Glomerular endothelial cell (primary cell): ENCODE measurements at regions not wholly inside any gene's neighbourhood (a gene's known extent, or its start where the extent isn't known, plus 50 kb on each side); places are given as distances from the start of the nearest gene placed in this dataset.

Source experiments
- DNase-seq: peaks from one replicate; pipeline ENCODE4 v3.0.0-alpha.2; 2011; ENCODE audit warnings: low read depth, low spot score; ENCODE audit errors: extremely low read depth

DNA sequence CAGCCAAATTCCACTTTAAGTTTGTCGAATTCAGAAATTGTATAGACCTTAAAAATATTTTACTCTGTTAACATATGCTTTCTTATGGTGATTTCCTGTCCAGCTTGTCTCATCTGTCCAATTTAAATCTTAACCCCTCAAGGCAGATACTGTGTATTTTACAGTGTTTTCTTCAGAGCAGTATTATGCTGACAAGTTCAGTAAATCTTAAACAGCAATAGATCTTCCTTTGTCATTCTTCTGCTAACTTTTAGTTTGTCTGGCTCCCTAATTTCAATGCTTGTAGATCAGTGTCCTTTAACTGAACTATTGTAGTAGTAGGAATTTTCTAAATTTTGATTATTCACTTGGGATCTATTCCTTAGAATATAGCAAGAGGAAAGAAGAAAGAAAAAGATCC, 52.8 kb upstream of the MEIS1 start:
- DNase-seq: no peak

DNA sequence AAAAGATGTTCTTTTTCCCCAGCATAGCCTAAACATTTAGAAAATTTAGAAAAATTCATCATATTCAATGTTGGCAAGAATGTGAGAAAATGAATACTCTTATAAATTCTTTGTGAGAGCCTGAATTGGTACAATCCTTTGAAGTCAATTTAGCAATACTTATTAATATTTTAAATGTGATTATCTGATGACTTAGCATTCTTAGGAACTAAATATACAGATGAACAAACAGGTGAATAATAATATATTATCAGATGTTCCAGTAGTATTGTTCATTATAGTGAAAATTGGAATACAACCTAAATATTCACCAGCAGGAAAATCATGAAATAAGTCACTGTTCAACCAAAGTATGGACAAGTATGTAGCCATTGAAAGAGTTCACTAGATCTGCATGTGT, 55.5 kb upstream of the MEIS1 start:
- DNase-seq: no peak

DNA sequence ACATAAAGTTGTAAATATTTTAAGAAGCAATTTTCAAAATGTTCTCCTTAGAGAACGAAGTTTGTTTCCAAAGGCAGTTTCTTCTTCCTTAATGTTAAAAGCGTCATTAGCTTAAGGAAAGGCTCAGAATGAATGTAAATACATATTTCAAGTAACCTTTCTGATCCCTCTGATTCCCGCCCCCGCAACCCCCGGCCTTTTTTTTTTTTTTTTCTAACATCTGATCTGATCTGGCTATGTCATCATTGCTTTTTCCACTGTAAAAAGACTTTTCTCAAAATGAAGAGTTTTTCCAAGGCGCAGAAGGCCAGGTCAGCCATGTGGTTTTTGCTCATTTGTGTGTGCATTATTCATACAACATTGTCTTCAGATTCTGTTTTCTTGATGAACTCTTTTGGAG, 57.1 kb upstream of the MEIS1 start:
- no peak for DNase-seq

DNA sequence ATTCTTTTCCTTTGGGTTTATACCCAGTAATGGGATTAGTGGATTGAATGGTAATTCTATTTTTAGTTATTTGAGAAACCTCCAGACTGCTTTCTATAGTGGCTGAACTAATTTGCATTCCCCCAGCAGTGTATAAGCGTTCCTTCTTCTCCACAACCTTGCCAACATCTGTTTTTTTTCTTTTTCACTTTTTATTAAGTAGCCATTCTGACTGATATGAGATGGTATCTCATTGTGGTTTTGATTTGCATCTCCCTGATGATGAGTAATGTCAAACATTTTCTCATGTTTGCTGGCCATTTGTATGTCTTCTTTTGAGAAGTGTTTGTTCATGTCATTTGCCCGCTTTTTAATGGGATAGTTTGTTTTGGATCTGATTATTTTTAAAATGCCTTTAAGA, 64.1 kb upstream of the MEIS1 start:
- no peak for DNase-seq

DNA sequence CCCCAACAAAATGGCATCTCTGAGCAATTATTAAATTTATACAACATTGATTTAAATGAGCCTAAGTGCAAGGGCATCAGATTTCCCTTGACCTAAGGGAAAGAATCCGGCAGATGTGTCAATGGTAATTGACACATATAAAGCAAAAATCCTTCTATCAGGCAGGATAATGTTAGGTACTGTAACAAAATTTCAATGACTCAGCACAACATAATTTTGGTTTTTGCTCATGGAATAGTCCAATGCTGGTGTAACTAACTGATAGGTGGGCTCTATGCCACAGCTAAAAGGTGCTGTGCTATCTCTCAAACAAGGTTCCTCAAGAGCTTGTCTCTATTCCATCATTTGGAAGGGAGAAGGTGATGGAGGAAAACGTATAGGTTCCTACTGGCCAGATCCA, 68.3 kb upstream of the MEIS1 start:
- no peak for DNase-seq

DNA sequence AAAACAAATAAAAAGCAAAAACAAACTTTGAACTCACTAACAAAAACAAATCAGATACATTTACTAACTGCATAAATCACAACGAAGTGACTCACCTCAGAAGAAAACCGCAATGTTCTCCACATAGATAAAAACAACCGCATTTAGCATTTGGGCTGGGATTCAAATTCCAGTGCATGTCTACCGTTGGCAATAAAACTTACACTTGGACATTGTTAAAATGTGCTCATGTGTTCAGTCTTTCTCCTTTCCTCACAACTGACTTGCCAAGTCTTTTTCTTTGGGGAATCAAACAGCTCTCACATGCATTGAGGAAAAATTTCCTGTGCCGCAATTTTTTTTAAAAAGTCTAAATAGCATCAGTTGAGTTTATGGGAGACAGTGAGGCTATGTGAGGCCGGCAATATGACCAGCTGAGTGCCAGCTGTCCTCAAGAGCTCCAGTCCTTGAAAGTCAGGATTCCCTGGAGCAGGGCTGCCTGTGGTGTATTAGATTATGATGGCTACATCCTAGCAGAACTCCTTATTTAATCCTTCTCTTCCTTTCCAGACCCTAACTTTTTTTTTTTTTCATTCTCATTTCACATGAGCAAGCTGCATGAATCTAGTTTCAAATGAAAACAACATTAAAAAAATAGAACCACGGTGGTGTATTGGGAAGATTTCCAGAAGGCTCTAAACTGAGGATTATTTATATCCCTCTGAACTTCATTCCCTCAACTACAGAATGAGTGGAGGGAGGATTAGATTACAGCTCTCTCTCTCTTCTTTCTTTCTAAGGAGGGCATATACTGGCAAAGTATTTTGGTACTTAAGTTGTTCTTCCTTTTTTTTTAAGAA, 70.2 kb upstream of the MEIS1 start:
- no peak for DNase-seq

DNA sequence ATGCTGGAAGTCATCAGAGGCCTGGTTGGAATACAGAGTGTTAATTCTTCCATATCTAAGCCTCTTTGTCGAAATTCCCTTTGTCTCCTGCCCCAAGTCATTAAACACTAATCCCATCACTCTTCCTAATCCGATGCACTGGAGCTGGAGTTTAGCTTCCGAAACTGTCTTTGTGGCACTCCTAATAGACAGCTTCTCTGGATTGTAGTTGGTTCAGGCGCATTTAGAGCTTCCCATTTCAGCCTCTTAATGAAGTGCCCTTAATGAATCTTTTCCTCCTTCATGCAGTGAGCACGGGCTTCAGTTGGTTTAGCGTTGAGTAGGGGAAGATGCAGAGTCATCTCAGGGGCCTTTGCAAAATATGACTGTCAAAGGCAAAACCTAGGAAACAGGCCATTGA, 72.2 kb upstream of the MEIS1 start:
- DNase-seq: no peak

DNA sequence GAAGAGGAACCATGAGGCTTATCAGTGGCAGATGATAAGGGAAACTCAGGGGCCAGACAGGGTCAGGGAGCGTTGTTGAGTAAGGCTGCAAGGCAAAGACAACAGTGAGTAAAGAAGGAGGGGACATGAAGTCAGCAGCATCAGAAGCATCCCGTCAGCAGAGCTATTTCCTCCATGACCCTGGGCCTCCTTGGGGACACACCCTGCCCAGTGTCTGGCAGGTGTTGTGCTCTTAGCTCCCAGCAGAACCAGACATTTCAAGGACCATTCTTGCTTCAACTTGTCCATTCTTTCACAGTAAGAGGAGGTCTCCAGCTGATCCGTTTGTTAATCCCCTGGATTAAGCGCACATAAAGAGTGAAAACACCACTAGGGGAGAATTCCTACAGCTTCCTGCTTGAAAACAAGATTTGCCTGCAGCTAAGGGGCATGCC, 88.7 kb upstream of the MEIS1 start:
- DNase-seq: no peak

DNA sequence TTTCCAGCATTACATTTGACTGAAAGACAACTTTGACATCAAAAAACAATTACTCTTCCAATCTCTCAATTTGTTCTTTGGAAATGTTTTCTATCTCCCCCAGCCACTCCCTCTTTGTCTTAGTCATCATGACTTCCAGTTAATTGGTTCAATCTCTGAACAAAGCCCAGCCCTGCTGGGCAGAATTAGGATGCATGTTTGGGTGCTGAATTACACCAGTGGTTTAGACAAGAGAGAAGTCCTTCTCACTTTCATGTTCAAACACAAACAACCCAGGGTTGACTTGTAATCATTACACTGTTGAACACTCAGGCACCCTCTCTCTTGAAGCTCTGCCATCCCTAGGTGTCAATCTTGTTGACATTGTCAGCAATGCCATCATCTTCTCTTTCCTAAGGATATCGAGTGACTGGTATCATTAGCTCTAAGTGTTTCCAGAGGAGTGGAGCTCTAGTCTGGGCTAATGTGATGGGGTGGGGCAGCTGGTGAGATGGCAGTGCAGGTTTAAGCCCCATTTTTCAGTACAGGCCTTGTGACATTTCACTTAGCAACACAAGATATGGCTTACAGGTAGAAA, 90.8 kb upstream of the MEIS1 start:
- no peak for DNase-seq

DNA sequence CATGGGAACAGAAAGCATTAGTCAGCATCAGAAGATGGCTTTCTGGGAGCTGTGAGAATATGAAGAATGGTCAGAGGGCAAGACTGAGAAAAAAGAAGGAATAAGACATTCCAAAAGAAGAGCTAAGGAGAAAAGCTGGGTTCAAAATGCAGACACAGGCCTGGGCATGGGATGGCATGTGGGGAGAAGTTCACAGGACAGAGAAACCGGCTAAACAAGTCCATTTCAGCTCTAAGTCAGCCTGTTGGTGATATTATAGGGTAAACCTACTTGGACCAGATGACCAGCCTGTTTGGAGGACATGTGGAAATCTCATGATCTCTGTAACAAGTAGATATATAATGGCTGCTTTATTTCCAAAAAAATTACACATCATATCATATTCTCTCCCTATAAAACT, 91.7 kb upstream of the MEIS1 start:
- no peak for DNase-seq

DNA sequence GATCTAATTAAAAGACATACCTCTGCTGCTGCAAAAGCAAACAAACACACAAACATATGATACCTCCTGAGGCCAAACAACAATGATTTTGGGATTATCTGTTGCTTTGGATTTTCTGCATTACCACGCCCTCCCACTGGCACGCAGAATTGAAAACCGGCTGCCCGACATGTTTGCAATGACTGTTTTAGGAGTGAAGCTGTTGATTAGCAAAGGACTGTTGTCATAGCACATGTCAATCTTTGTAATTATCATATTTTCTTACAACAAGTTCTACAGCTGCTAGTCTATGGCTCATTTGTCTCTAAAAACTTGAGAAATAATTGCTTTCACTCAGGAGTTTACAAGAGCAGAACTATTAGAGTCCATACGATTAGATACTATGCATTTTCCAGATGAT, 94.4 kb upstream of the MEIS1 start:
- no peak for DNase-seq

DNA sequence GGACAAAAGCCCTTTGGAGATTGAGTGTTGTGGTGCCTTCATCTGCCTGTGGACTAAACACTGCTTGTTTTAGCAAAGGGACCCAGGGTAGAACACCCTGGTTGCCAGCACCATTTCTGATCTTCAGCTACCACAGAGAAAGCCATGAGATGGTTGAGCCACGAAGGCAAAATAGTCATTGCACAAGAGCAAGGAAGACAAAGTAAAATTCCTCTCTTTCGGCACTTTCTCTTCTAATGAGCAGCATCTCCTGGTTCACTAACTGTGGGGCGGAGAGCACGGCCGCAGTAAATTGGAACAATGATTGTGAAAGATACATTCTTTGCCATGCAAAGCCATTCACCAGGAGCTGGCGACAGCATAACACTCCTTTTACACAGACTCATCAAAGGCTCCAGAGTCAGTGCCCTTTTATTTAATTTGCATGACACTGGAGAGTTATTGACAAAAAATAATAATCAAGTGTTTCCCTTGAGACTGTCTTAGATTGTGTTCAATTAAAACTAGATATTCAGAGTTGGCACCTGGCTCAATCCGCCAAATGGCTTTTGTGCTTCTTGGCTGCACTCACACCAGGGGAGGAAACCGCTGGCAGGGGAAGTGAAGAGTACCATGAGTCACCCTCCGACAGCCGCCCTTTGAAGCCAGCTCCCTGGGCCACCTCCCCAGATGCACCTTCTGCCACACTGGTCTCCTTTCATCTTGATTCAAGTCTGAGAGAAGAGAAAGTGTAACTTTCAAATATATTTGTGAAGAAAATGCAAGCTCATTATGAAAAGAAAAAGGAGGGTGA, 100.5 kb upstream of the MEIS1 start:
- no peak for DNase-seq

DNA sequence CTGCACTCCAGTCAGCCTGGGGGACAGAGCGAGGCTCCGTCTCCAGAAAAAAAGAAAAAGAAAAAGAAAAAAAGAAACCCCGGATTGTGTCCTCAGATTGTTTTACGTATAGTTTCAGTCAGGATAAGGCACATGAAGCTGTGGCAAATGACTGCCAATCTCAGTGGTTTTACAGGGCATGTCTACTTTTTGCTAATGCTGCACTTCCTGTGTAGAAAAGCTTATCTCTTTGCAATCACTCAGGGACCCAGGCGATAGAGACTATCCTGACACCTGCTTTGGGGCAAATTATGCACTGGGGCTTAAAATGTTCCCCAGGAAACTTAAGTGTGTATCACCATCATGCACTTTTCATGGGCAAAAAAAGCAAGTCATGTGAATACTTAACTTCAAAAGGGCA, 103.7 kb upstream of the MEIS1 start:
- DNase-seq: no peak

DNA sequence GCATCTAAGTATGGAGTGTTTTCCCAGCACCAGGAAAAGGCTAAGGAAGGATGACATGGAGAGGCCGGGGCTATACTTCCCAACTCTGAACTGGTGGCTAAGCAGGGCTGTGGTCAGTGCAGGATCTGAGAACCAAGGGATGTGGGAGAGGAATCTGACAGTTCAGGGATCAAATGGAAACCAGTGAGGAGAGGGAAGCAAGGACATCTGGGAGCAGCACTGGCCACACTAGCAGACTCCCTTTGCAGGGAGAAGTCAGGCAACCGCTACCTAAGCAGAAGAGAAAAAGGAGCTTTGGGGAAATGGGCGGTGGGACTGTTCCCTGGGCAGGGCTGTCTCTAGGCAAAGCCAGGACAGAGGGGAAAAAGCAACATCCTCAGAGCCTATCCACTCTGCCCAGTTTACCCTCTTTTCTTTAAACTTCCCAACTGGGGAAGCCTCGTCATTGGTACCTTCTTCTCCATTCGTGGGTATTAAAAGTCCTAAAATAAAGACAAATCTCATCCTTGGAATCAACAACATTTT, 105.8 kb upstream of the MEIS1 start:
- no peak for DNase-seq

DNA sequence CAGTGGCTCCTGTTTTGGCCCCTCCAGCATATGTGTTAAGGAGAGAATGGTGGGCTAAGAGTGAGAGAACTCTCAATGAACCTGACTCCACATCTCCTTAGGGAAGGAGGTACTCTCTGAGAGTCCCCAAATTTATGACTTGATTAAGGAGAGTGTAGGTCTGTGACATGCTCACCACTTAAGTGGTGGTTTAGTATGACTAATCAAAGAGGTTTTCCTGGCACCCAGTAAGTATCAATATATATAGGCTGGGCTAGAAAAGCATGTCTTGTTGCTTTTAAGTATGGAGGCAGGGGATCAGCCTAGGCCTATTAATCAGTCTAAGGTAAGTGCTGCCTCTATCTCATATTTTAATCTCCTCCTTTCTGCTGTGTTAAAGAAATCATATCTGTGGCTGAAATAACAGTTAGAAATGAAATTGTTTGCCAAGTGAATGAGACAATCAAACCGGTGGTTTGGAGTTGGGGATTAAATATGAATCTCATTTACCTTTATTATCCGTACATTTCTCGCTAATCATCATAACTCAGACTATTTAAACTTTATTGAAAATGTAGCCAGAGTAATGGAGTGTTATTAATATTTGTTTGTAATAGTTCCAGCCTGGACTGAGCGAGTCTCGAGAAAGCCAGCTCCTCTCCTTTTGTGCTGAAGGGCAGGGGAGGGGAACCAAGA, 107.7 kb upstream of the MEIS1 start:
- DNase-seq: no peak

DNA sequence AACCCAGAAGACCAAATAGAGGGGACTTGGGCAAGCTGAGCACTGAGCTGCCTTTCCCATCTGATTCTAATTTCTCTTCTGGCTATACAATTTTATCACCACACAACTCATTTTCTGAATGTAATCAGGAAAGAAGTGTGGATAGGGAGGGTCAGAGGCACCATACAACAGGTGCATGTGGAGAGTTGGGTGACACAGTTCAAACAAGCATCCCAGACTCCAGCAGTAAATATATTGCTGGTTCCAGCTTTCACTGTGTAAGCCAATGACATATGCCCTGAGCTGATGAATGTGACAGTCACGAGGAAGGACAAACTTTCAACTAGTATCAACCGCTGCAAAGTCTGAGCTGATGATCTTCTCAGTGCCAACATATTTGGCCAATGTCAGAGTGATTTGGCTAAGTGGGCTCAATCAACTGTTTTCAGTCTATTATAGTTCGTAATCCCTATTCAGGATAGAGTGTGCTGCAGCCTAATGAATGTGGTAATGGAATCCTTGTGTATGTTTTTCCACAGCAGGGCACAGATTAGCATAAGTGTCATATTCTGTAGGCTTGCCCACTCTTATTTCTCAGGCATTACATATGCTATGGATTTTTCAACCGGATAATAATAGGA, 109.9 kb upstream of the MEIS1 start:
- DNase-seq: no peak

DNA sequence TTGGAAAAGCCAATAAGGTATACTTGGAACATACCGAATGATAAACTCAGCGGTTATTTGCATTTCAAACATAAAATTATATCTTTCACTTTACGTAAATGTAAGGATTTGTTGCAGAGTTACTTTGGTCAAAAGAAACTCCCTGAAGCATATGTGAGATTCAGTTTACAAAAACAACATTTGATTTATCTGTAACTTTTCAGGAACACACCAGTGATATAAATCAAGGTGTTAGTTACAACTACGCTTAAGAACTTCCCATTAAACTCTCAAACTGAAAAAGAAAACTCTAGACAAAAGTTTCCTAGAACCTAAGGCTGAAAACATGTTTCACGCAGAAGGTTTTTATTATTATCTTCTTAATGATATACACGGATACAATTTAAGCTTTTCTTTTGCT, 110.6 kb upstream of the MEIS1 start:
- DNase-seq: no peak

DNA sequence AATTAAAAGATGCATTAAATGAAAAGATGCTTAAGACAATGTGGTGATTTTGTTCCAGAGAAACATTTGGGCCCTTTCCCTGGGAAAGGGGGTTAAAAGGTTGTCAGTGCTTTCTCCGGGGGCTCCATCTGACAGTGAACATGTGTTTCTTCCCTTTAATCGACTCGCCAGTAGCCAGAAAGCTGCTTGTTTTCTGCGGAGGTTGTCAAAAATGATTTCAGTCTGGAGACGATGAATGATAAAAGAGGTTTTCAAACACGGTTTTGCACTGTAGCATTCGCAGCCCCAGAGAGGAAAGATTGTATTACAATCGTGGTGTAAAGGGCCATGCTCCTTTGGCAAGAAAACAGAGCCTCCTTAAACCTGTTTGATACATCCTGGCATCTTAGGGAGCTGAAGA, 111.5 kb upstream of the MEIS1 start:
- no peak for DNase-seq

DNA sequence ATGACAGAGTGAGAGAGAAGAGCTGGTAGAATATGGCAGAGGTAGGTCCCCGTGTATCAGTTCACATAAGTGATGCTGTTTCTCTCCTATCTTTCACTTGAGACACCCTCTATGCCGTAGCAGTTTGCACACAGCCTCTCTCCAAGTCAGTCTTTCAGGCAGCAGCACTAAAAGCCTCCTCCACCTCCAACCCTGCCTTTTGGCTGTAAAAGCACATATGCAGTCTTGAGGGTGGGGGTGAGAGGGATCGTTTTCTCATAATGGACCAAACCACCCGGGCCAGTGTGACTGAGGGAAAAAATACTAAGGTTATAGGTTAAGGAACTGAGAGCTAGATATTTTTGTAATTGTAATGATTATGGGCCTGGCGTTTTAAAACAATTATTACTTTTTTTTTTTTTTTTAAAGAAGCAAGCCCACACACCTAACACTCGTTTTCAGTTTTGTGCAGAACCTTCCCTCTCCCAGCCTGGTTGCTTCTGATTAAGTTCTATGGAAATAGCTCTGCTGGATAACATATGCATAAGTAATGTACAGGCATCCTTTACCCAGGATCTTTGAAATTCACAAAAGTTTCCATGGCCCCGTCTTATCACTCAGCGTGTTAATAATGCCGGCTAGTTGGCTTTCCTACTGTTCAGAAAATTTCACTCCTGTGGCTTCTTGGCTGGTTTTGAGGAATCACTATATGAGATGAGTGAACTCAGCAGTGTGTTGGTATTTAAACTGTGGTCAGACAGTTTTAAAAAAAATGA, 112.2 kb upstream of the MEIS1 start:
- no peak for DNase-seq

DNA sequence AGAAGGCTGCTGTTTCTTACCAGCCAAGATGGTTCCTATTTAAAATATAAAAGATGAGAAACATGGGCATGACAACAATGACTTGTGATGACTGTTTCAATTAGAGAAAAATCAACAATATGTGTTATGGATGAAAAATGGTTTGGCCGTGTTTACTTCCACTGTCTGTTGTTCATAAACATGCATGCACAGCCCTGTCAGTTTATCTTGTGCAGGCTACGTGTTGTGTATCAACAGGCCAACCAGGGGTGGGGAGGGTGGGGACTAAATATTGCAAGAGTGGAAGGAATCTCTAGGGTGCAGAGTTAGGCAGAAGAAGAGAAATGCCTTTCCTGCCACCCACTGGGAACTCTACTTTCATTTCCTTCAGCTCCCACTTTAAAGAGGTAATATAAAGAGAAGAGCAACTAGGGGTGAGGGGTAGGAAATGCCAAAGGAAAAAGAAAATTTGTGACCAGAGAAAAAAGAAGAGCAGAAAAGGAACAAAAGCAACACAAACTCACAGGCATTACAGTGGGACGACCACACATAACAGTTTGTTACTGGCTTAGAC, 116.8 kb upstream of the MEIS1 start:
- DNase-seq: no peak
